HUES6 (cell line): ENCODE measurements at regions not wholly inside any gene's neighbourhood (a gene's known extent, or its start where the extent isn't known, plus 50 kb on each side); places are given as distances from the start of the nearest gene placed in this dataset.

ENCODE experiments used
- H3K27ac ChIP-seq: 2 replicates; pipeline ENCODE4 v1.7.0; 2013; ENCODE audit warnings: low read depth, mild to moderate bottlenecking, low read length, inconsistent platforms
- H3K27me3 ChIP-seq: 2 replicates; pipeline ENCODE4 v1.6.1; 2013; ENCODE audit warnings: low read length; ENCODE audit not compliant: control insufficient read depth, insufficient read depth
- H3K36me3 ChIP-seq: 2 replicates; pipeline ENCODE4 v1.6.1; 2013; ENCODE audit warnings: low read length; ENCODE audit not compliant: control insufficient read depth, insufficient read depth
- H3K4me1 ChIP-seq: 2 replicates; pipeline ENCODE4 v1.6.1; 2013; ENCODE audit warnings: low read length; ENCODE audit not compliant: control insufficient read depth, insufficient read depth
- H3K4me3 ChIP-seq: 2 replicates; pipeline ENCODE4 v1.5.1; 2013; ENCODE audit warnings: low read depth, low read length
- H3K9ac ChIP-seq: one replicate; pipeline ENCODE4 v1.6.1; 2013; ENCODE audit warnings: mild to moderate bottlenecking, low read length
- H3K9me3 ChIP-seq: 2 replicates; pipeline ENCODE4 v1.6.1; 2013; ENCODE audit warnings: low read depth, low read length; ENCODE audit not compliant: control insufficient read depth, insufficient read depth

- Histone ChIP-seq H3K9me3 (no peaks in the 10 kb centered on the region), H3K4me3 (no peak overlapping the region), H3K27me3 (no peaks in the 10 kb centered on the region), H3K36me3 (no peaks in the 10 kb centered on the region), H3K4me1 (no peaks in the 10 kb centered on the region), H3K9ac (no peak overlapping the region), H3K27ac (no peak overlapping the region)
These were observed 425.3 kb upstream of the CLINT1 start for GRCh38 chr5:158284242-158284641.

DNA sequence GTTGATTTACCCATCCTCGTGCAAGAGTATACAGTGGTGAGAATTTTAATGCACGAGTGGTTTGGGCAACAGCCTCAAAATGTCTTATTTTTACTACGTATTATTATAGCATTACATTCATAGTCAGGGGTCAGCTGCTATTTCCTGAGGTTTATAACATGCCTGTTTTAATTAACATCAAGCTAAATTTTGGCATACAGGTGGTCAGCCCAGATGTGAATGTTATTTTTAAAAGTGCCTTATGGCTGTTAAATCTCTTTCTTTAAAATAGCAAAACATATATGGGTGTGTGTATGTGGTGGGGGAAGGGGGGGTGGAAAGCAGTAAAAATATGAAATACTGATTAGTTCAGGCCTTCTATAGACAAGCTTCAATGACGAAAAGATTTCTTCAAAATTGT, 424.5 kb upstream of the CLINT1 start:
- H3K4me1 ChIP-seq: no peaks in the 10 kb centered on the region
- no peak overlapping the region for H3K9ac ChIP-seq
- no peaks in the 10 kb centered on the region for H3K36me3 ChIP-seq
- H3K27ac ChIP-seq: no peak overlapping the region
- no peaks in the 10 kb centered on the region for H3K27me3 ChIP-seq
- no peak overlapping the region for H3K4me3 ChIP-seq
- no peaks in the 10 kb centered on the region for H3K9me3 ChIP-seq

- no peaks in the 10 kb centered on the region for H3K36me3 ChIP-seq
- H3K4me1 ChIP-seq: 0 out of 2 replicates have a peak, but pooled peaks cover under 1% of the 10 kb centered on the region
- H3K9ac ChIP-seq: no peak overlapping the region
- H3K4me3 ChIP-seq: no peak overlapping the region
- H3K27ac ChIP-seq: no peak overlapping the region
- H3K9me3 ChIP-seq: no peaks in the 10 kb centered on the region
- H3K27me3 ChIP-seq: no peaks in the 10 kb centered on the region
These were observed 419.4 kb upstream of the CLINT1 start for GRCh38 chr5:158278216-158278925.

GRCh38 chr5:158277276-158277675, 418.3 kb upstream of the CLINT1 start:
- Histone ChIP-seq H3K27ac (no peak overlapping the region), H3K4me1 (peaks cover 11% of the 10 kb centered on the region), H3K36me3 (no peaks in the 10 kb centered on the region), H3K27me3 (no peaks in the 10 kb centered on the region), H3K9me3 (no peaks in the 10 kb centered on the region), H3K9ac (no peak overlapping the region), H3K4me3 (no peak overlapping the region)

GRCh38 chr5:158276692-158277091, 417.7 kb upstream of the CLINT1 start:
- H3K27me3 ChIP-seq: no peaks in the 10 kb centered on the region
- H3K4me3 ChIP-seq: no peak overlapping the region
- no peak overlapping the region for H3K9ac ChIP-seq
- no peak overlapping the region for H3K27ac ChIP-seq
- H3K36me3 ChIP-seq: no peaks in the 10 kb centered on the region
- no peaks in the 10 kb centered on the region for H3K9me3 ChIP-seq
- H3K4me1 ChIP-seq: peaks cover 12% of the 10 kb centered on the region

DNA sequence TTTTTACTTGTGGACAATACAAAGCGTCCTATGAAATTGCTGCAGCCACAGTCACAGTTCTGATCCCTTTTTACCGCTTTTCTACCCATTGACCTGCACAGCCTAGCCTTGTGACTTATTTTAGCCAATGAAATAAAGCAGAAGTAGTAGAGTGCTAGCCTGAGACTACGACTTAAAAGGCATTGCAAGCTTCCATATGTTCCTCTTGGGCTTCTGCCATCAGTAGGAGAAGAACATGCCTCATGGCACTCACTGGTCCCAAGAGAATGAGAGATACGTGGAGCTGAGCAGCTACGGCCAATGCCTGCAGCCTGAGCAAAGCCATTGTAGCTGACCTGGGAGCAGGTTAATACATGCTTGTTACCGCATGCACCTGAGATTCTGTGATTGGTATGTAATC, 416.6 kb upstream of the CLINT1 start:
- no peak overlapping the region for H3K4me3 ChIP-seq
- H3K9me3 ChIP-seq: no peaks in the 10 kb centered on the region
- H3K27me3 ChIP-seq: no peaks in the 10 kb centered on the region
- no peaks in the 10 kb centered on the region for H3K36me3 ChIP-seq
- no peak overlapping the region for H3K9ac ChIP-seq
- peaks cover 12% of the 10 kb centered on the region for H3K4me1 ChIP-seq
- H3K27ac ChIP-seq: no peak overlapping the region

DNA sequence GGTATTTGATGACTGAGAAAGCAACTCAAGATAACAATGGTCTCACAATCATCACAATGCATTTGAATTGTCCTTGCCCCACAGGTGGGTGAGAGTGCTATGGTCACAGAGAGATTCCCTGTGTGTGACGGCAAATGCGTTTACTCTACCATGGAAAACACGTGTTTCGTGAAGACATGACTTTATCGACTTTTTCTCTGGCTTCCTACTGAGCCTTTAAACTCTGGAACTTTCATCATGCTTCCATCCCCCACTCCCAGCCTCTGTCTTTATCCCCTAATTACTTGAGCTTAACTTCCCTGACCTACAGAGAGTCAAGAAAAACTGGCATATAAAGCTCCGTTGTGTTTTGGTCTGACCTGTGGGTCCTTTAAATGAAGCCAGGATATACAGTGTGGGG, 414.1 kb upstream of the CLINT1 start:
- Histone ChIP-seq H3K4me3 (no peak overlapping the region), H3K27me3 (no peaks in the 10 kb centered on the region), H3K9ac (no peak overlapping the region), H3K9me3 (no peaks in the 10 kb centered on the region), H3K27ac (no peak overlapping the region), H3K36me3 (no peaks in the 10 kb centered on the region), H3K4me1 (peaks cover 12% of the 10 kb centered on the region)

DNA sequence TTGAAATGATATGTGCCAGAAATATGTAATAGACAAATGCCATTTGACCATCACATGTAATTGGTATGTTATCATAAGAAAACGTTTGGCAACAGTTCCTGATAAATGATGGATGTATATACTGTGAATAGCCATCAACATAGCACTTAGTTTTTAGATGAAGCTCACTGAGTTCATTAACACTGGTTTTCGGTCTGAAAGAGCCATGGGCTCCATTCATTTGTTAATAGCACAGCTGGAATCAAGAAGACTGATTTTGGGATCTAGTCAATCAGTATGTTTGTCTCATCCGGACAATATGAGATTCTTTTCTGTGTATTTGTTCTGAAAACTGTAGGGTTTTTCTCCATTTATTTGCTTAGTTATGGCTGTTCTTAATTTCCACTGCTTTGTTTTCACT, 413.5 kb upstream of the CLINT1 start:
- H3K36me3 ChIP-seq: no peaks in the 10 kb centered on the region
- no peak overlapping the region for H3K27ac ChIP-seq
- H3K9me3 ChIP-seq: 0 out of 2 replicates have a peak, but pooled peaks cover 1% of the 10 kb centered on the region
- no peak overlapping the region for H3K4me3 ChIP-seq
- peaks cover 12% of the 10 kb centered on the region for H3K4me1 ChIP-seq
- no peak overlapping the region for H3K9ac ChIP-seq
- no peaks in the 10 kb centered on the region for H3K27me3 ChIP-seq

DNA sequence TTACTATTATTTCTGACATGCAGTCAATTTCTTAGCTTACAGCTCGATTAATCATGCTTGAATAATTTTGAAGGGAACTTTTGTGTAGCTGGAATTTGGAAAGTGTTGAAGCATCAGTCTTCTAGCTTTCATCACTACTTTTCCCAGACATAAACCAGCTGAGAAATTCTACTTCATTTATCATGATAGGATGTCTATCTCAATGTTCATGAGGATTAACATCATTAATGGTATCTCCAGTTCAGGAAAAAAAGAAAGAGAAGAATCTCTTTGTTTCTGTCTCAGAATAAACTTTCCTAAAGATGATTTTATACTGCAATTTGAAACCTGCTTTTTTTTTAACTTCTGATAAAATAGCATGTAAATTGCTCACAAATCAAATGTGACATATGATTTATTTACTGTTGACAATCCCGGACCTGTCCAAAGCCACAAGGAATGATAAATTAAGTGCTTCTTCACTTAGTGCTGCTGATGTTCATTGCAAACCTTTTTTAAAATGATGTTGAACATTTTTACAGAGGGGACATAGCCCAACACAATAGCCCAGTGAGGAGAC, 412.1 kb upstream of the CLINT1 start:
- Histone ChIP-seq H3K27me3 (no peaks in the 10 kb centered on the region), H3K9ac (no peak overlapping the region), H3K36me3 (no peaks in the 10 kb centered on the region), H3K4me1 (peaks cover 12% of the 10 kb centered on the region), H3K9me3 (peaks cover 7% of the 10 kb centered on the region; the same call in 1 of the 2 replicates), H3K27ac (no peak overlapping the region), H3K4me3 (no peak overlapping the region)

GRCh38 chr5:158268286-158268685, 409.3 kb upstream of the CLINT1 start:
- Histone ChIP-seq H3K27me3 (no peaks in the 10 kb centered on the region), H3K9me3 (peaks cover 7% of the 10 kb centered on the region; the same call in 1 of the 2 replicates), H3K36me3 (no peaks in the 10 kb centered on the region), H3K9ac (no peak overlapping the region), H3K27ac (no peak overlapping the region), H3K4me1 (peaks cover 11% of the 10 kb centered on the region), H3K4me3 (no peak overlapping the region)

- Histone ChIP-seq H3K27ac (no peak overlapping the region), H3K4me1 (peaks cover under 1% of the 10 kb centered on the region; the same call in 1 of the 2 replicates), H3K4me3 (no peak overlapping the region), H3K27me3 (no peaks in the 10 kb centered on the region), H3K36me3 (no peaks in the 10 kb centered on the region), H3K9ac (no peak overlapping the region), H3K9me3 (peaks cover 7% of the 10 kb centered on the region; the same call in 1 of the 2 replicates)
These were observed 408.3 kb upstream of the CLINT1 start for GRCh38 chr5:158267228-158267627.
